ENCODE measurements at regions not wholly inside any gene's neighbourhood (a gene's known extent, or its start where the extent isn't known, plus 50 kb on each side); places are given as distances from the start of the nearest gene placed in this dataset.

GRCh38 chr1:98467586-98467985 lies 193.9 kb upstream of the SNX7 start:
- TF ChIP-seq RAD21 (conservative IDR thresholded peaks at IDR 0.05) (no peak), EZH2 (IDR thresholded peaks at IDR 0.05; ENCODE audit: borderline replicate concordance, insufficient read depth, low read length, poor library complexity, severe bottlenecking) (no peak), CTCF (IDR thresholded peaks at IDR 0.05; ENCODE audit: poor library complexity, severe bottlenecking) (no peak), POLR2AphosphoS5 (IDR thresholded peaks at IDR 0.05) (no peak), TAF1 (IDR thresholded peaks at IDR 0.05; ENCODE audit: low read depth) (no peak), EP300 (conservative IDR thresholded peaks at IDR 0.05; ENCODE audit: poor library complexity, severe bottlenecking) (no peak), MXI1 (conservative IDR thresholded peaks at IDR 0.05; ENCODE audit: poor library complexity, severe bottlenecking) (no peak), REST (IDR thresholded peaks at IDR 0.05; ENCODE audit: borderline replicate concordance) (no peak), SMC3 (conservative IDR thresholded peaks at IDR 0.05; ENCODE audit: poor library complexity) (no peak)
